Right lobe of liver (tissue), 6 donors: ENCODE measurements at regions not wholly inside any gene's neighbourhood (a gene's known extent, or its start where the extent isn't known, plus 50 kb on each side); places are given as distances from the start of the nearest gene placed in this dataset.

Source experiments
- ATAC-seq, 4 donors: fragments of 200-7000 bp; cut with Tn5 transposase; one replicate each; pipeline ENCODE4 v1.9.1; 2020; ENCODE audit warnings: mild to moderate bottlenecking in 4 of 4, moderate library complexity in 4 of 4
- DNase-seq, 3 donors: peaks; one replicate each; pipeline ENCODE4 v3.0.0-alpha.2; 2020
- H3K27ac ChIP-seq, 3 donors: fragments of 200-600 bp; one replicate each; pipeline ENCODE4 v1.8.0; 2022
- H3K27me3 ChIP-seq, 2 donors: fragments of 200-600 bp; one replicate each; pipeline ENCODE4 v1.8.0; 2022
- H3K36me3 ChIP-seq, 4 donors: fragments of 200-600 bp; sonication (generic) in 1 of 4; one replicate each; pipeline versions ENCODE4 v1.5.1 to v1.8.0; 2017 to 2022; ENCODE audit warnings: control low read depth in 1 of 4
- H3K4me1 ChIP-seq, 4 donors: fragments of 200-600 bp; sonication (generic) in 1 of 4; one replicate each; pipeline versions ENCODE4 v1.5.1 to v1.8.0; 2017 to 2022; ENCODE audit warnings: control low read depth in 1 of 4
- H3K4me3 ChIP-seq, 3 donors: fragments of 200-600 bp; one replicate each; pipeline ENCODE4 v1.8.0; 2022
- H3K9me3 ChIP-seq, 4 donors: fragments of 200-600 bp; sonication (generic) in 1 of 4; one replicate each; pipeline versions ENCODE4 v1.5.1 to v1.8.0; 2017 to 2022; ENCODE audit warnings: control low read depth in 1 of 4
- CTCF ChIP-seq, 4 donors: fragments of 200-600 bp in 3 of 4; fragments of 450-650 bp in 1 of 4; IDR thresholded peaks; one replicate each; pipeline versions ENCODE4 v1.5.1 to v1.8.0; 2016 to 2022; ENCODE audit warnings: antibody characterized with exemption in 4 of 4, mild to moderate bottlenecking in 2 of 4
- POLR2A ChIP-seq: fragments of 450-650 bp; IDR thresholded peaks from one replicate; pipeline ENCODE4 v1.6.1; 2017; ENCODE audit warnings: antibody characterized with exemption, mild to moderate bottlenecking
- WGBS: methylation state at CpG from one replicate; pipeline ENCODE4 v1.1.6; 2018; ENCODE audit warnings: low coverage, low lambda C conversion rate; ENCODE audit not compliant: insufficient coverage; ENCODE audit errors: missing lambda C conversion rate; 5-methylcytosine and 5-hydroxymethylcytosine counted together
- intact Hi-C, 2 donors: fragments of 100-400 bp; cut with DNase I; formaldehyde crosslinking; loops; one replicate each; pipeline versions ENCODE4 v1.11.2 to v1.14.1; 2022
- donor health status: DM: no; HTN: yes; CAD: no.
- donor health status: DM: no; HTN: no; CAD: no.
- donor health status: DM: no; HTN: no; CAD: no.
- donor health status: DM: no; HTN: yes; CAD: no.
- donor health status: DM: no; HTN: yes; CAD: no.

GRCh38 chr12:90489141-90489540 is 465.8 kb downstream of the CCER1 start:
- intact Hi-C loops, result no loop called here
- WGBS, result 65% methylated on average over 3 of the region's 3 CpGs
- Histone ChIP-seq H3K9me3 (no peaks in the 10 kb centered on the region), H3K4me3 (no peak overlapping the region), H3K36me3 (no peaks in the 10 kb centered on the region), H3K27me3 (no peaks in the 10 kb centered on the region), H3K4me1 (no peaks in the 10 kb centered on the region), H3K27ac (no peak overlapping the region)
- no peak for TF ChIP-seq POLR2A
- no peak for TF ChIP-seq CTCF (IDR thresholded peaks at IDR 0.05)
- DNase-seq, result no peak
- no peak for ATAC-seq

GRCh38 chr12:90485560-90485959 is 469.4 kb downstream of the CCER1 start:
- no peak for DNase-seq
- no peak overlapping the region for H3K27ac ChIP-seq
- no peak for TF ChIP-seq CTCF (IDR thresholded peaks at IDR 0.05)
- TF ChIP-seq POLR2A, result no peak
- intact Hi-C loops, result no loop called here
- ATAC-seq, result no peak
- H3K36me3 ChIP-seq, result no peaks in the 10 kb centered on the region
- H3K4me3 ChIP-seq, result no peak overlapping the region
- no peaks in the 10 kb centered on the region for H3K9me3 ChIP-seq
- H3K4me1 ChIP-seq, result no peaks in the 10 kb centered on the region
- no peaks in the 10 kb centered on the region for H3K27me3 ChIP-seq

- Histone ChIP-seq H3K4me3 (no peak overlapping the region), H3K27ac (no peak overlapping the region), H3K27me3 (no peaks in the 10 kb centered on the region), H3K36me3 (no peaks in the 10 kb centered on the region), H3K4me1 (no peaks in the 10 kb centered on the region), H3K9me3 (no peaks in the 10 kb centered on the region)
- DNase-seq, result no peak
- intact Hi-C loops, result no loop called here
- 33% methylated on average over 2 of the region's 2 CpGs for WGBS
- TF ChIP-seq CTCF (IDR thresholded peaks at IDR 0.05), result no peak
- no peak for TF ChIP-seq POLR2A
- no peak for ATAC-seq
These were observed 470.9 kb downstream of the CCER1 start for GRCh38 chr12:90484094-90484493.

GRCh38 chr12:90481748-90482147 is 473.2 kb downstream of the CCER1 start:
- Histone ChIP-seq H3K4me3 (no peak overlapping the region), H3K36me3 (no peaks in the 10 kb centered on the region), H3K27ac (no peak overlapping the region), H3K27me3 (no peaks in the 10 kb centered on the region), H3K4me1 (no peaks in the 10 kb centered on the region), H3K9me3 (no peaks in the 10 kb centered on the region)
- TF ChIP-seq CTCF (IDR thresholded peaks at IDR 0.05) (no peak), POLR2A (no peak)
- intact Hi-C loops, result no loop called here
- ATAC-seq (no peak), DNase-seq (no peak)
- WGBS, result 30% methylated on average over 1 of the region's 1 CpG

- no peak for ATAC-seq
- intact Hi-C loops, result no loop called here
- no peaks in the 10 kb centered on the region for H3K27me3 ChIP-seq
These were observed 475.7 kb downstream of the CCER1 start for GRCh38 chr12:90479237-90479636.

More at GRCh38 chr12:90479237-90479636, 475.7 kb downstream of the CCER1 start:
- H3K27ac ChIP-seq, result no peak overlapping the region
- H3K9me3 ChIP-seq, result no peaks in the 10 kb centered on the region
- DNase-seq, result no peak
- H3K4me1 ChIP-seq, result no peaks in the 10 kb centered on the region
- no peaks in the 10 kb centered on the region for H3K36me3 ChIP-seq
- H3K4me3 ChIP-seq, result no peak overlapping the region
- TF ChIP-seq POLR2A (no peak), CTCF (IDR thresholded peaks at IDR 0.05) (no peak)
- 72% methylated on average over 1 of the region's 1 CpG for WGBS
